Activated effector memory CD4-positive, alpha-beta T cell treated with anti-CD3 and anti-CD28 coated beads, Interleukin-2, amount 50 U/mL, for 16 hours (primary cell): ENCODE measurements at regions not wholly inside any gene's neighbourhood (a gene's known extent, or its start where the extent isn't known, plus 50 kb on each side); places are given as distances from the start of the nearest gene placed in this dataset.
"Not testable (repeated sequence)": the region's sequence is repeated elsewhere in the genome, so short reads cannot be mapped to it uniquely, and the experiment has no call there.

Experiments
- DNase-seq: peaks from one replicate; pipeline ENCODE4 v3.0.0-alpha.2; 2020

- no peak for DNase-seq
Observed at GRCh38 chr2:207332480-207333212, 166.9 kb upstream of the KLF7 start.

- no peak for DNase-seq
Observed at GRCh38 chr2:207333599-207334300, 168.0 kb upstream of the KLF7 start.

- DNase-seq, result no peak
Observed at GRCh38 chr2:207334301-207334623, 168.5 kb upstream of the KLF7 start.

GRCh38 chr2:207334624-207335371 is 169.1 kb upstream of the KLF7 start:
- DNase-seq, result peak; percentile 80

- peak; percentile 65 for DNase-seq
Observed at GRCh38 chr2:207337234-207338219, 171.8 kb upstream of the KLF7 start.

GRCh38 chr2:207338220-207338607 is 172.5 kb upstream of the KLF7 start:
- no peak for DNase-seq

- DNase-seq, result no peak
Observed at GRCh38 chr2:207338610-207339009, 172.9 kb upstream of the KLF7 start.

GRCh38 chr2:207341112-207341750 is 175.5 kb upstream of the KLF7 start:
- no peak for DNase-seq

- no peak for DNase-seq
Observed at GRCh38 chr2:207341804-207342203, 176.1 kb upstream of the KLF7 start.

- not testable (repeated sequence) for DNase-seq
Observed at GRCh38 chr2:207344596-207345394, 179.0 kb upstream of the KLF7 start.

GRCh38 chr2:207351171-207351570 is 178.6 kb upstream of the CREB1 start:
- DNase-seq, result no peak

- no peak for DNase-seq
Observed at GRCh38 chr2:207352978-207353671, 176.6 kb upstream of the CREB1 start.

GRCh38 chr2:207353836-207354235 is 175.9 kb upstream of the CREB1 start:
- no peak for DNase-seq

GRCh38 chr2:207354462-207354861 is 175.3 kb upstream of the CREB1 start:
- no peak for DNase-seq

GRCh38 chr2:207356567-207356966 is 173.2 kb upstream of the CREB1 start:
- no peak for DNase-seq

- no peak for DNase-seq
Observed at GRCh38 chr2:207357216-207357615, 172.5 kb upstream of the CREB1 start.

GRCh38 chr2:207362716-207363115 is 167.0 kb upstream of the CREB1 start:
- DNase-seq, result no peak

- no peak for DNase-seq
Observed at GRCh38 chr2:207363761-207364290, 165.9 kb upstream of the CREB1 start.

- no peak for DNase-seq
Observed at GRCh38 chr2:207370646-207371045, 159.1 kb upstream of the CREB1 start.

- no peak for DNase-seq
Observed at GRCh38 chr2:207371877-207372276, 157.9 kb upstream of the CREB1 start.
